ENCODE measurements at regions not wholly inside any gene's neighbourhood (a gene's known extent, or its start where the extent isn't known, plus 50 kb on each side); places are given as distances from the start of the nearest gene placed in this dataset.

- TF ChIP-seq CTCF (IDR thresholded peaks at IDR 0.05) (no peak), EP300 (IDR thresholded peaks at IDR 0.05) (no peak), POLR2A (IDR thresholded peaks at IDR 0.05) (no peak)
Observed at GRCh38 chr1:83052865-83053264, 946.1 kb downstream of the TTLL7 start.

Data from stomach (tissue), 4 donors.